SH-SY5Y (cell line): ENCODE measurements at regions not wholly inside any gene's neighbourhood (a gene's known extent, or its start where the extent isn't known, plus 50 kb on each side); places are given as distances from the start of the nearest gene placed in this dataset.

Experiments used
- GATA2 ChIP-seq: IDR thresholded peaks from 2 replicates; pipeline ENCODE4 v1.6.1; 2011; ENCODE audit warnings: mild to moderate bottlenecking, low read depth, low read length
- GATA3 ChIP-seq: IDR thresholded peaks from 2 replicates; pipeline ENCODE4 v1.6.1; 2011; ENCODE audit warnings: low read depth, mild to moderate bottlenecking, low read length, moderate library complexity

DNA sequence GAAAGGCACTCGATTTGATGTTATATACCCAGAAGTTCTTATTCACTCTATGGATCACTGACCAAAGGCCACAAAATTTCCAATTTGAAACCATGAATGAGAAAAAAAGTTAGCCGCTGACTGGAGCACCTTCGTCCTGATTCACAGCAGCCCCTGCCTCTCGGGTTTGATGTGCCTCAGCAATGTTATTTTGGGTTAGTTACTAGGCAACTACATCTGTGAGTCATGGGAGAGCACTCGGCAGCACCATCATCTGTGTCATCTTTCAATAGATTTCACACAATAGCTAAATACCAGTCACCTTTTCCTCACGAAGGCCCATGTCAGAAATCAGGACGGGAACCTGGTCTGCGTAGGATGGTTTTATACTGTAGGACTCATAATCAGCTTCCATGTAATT lies 269.2 kb downstream of the ZBBX start:
- TF ChIP-seq GATA2, result no peak
- no peak for TF ChIP-seq GATA3
